22Rv1 (cell line): ENCODE measurements at regions not wholly inside any gene's neighbourhood (a gene's known extent, or its start where the extent isn't known, plus 50 kb on each side); places are given as distances from the start of the nearest gene placed in this dataset.

Source experiments
- CTCF ChIP-seq: fragments of 450-650 bp; IDR thresholded peaks from 2 replicates; pipeline ENCODE4 v1.5.1; 2017; ENCODE audit warnings: mild to moderate bottlenecking
- ZFX ChIP-seq: fragments of 450-650 bp; IDR thresholded peaks from 2 replicates; pipeline ENCODE4 v1.6.1; 2017; ENCODE audit warnings: antibody characterized with exemption, borderline replicate concordance

GRCh38 chr13:109575821-109576220, 210.6 kb downstream of the IRS2 start:
- TF ChIP-seq CTCF: no peak
- TF ChIP-seq ZFX: no peak
